ENCODE measurements at regions not wholly inside any gene's neighbourhood (a gene's known extent, or its start where the extent isn't known, plus 50 kb on each side); places are given as distances from the start of the nearest gene placed in this dataset.

DNA sequence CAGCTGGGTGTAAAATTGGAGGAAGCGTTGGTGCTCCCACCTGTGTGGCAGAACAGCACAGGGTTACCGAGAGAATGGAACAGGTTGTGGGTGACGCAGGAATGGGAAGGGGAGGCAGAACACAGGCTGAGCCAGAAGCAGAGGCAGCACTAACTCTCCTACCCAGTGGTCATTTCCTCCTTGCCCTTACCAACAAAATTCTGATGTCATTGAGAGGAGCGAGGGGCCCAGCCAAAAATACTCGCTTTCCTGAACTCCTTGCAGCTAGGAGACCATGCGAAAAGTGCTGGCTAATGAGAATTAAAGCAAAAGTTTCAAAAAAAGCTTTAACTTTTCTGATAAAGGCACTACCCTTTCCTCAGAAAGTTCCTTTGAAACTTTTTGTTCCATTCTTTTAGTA is 54.4 kb upstream of the HMGA2 start:
- TF ChIP-seq, protein P1, sequence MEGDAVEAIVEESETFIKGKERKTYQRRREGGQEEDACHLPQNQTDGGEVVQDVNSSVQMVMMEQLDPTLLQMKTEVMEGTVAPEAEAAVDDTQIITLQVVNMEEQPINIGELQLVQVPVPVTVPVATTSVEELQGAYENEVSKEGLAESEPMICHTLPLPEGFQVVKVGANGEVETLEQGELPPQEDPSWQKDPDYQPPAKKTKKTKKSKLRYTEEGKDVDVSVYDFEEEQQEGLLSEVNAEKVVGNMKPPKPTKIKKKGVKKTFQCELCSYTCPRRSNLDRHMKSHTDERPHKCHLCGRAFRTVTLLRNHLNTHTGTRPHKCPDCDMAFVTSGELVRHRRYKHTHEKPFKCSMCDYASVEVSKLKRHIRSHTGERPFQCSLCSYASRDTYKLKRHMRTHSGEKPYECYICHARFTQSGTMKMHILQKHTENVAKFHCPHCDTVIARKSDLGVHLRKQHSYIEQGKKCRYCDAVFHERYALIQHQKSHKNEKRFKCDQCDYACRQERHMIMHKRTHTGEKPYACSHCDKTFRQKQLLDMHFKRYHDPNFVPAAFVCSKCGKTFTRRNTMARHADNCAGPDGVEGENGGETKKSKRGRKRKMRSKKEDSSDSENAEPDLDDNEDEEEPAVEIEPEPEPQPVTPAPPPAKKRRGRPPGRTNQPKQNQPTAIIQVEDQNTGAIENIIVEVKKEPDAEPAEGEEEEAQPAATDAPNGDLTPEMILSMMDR (conservative IDR thresholded peaks at IDR 0.05; ENCODE audit: low read depth, low read length) = no peak
- no peak for TF ChIP-seq EZH2phosphoT487 (IDR thresholded peaks at IDR 0.05; ENCODE audit: borderline replicate concordance, low read length)
